GM20000 (cell line): ENCODE measurements at regions not wholly inside any gene's neighbourhood (a gene's known extent, or its start where the extent isn't known, plus 50 kb on each side); places are given as distances from the start of the nearest gene placed in this dataset.
"Not testable (repeated sequence)": the region's sequence is repeated elsewhere in the genome, so short reads cannot be mapped to it uniquely, and the experiment has no call there.

Source experiments
- DNase-seq: peaks from one replicate; pipeline ENCODE4 v3.0.0; 2012; ENCODE audit warnings: low spot score
- CTCF ChIP-seq: IDR thresholded peaks from 2 replicates; pipeline ENCODE4 v1.5.1; 2012; ENCODE audit warnings: mild to moderate bottlenecking, control low read depth; ENCODE audit errors: extremely low read depth, missing control alignments

GRCh38 chr5:86688406-86688805 lies 70.7 kb downstream of the COX7C start:
- DNase-seq, result no peak
- no peak for TF ChIP-seq CTCF

GRCh38 chr5:86689103-86689729 lies 71.5 kb downstream of the COX7C start:
- no peak for TF ChIP-seq CTCF
- DNase-seq, result no peak

- no peak for TF ChIP-seq CTCF
- DNase-seq, result no peak
Observed at GRCh38 chr5:86709157-86709881, 91.6 kb downstream of the COX7C start.

GRCh38 chr5:86716121-86716520 lies 98.4 kb downstream of the COX7C start:
- no peak for DNase-seq
- TF ChIP-seq CTCF, result no peak

- not testable (repeated sequence) for DNase-seq
Observed at GRCh38 chr5:86731319-86732117, 113.8 kb downstream of the COX7C start.

GRCh38 chr5:86735370-86735769 lies 117.6 kb downstream of the COX7C start:
- DNase-seq, result no peak
- no peak for TF ChIP-seq CTCF

GRCh38 chr5:86737579-86737978 lies 119.8 kb downstream of the COX7C start:
- TF ChIP-seq CTCF, result no peak
- no peak for DNase-seq
